NCI-H1417 treated with DMSO at 0.1 percent for 48 hours (cell line): ENCODE measurements at regions not wholly inside any gene's neighbourhood (a gene's known extent, or its start where the extent isn't known, plus 50 kb on each side); places are given as distances from the start of the nearest gene placed in this dataset.

ENCODE experiments used
- DNase-seq: peaks from one replicate; lab custom pipeline; 2025; lab: John Stamatoyannopoulos, UW

DNA sequence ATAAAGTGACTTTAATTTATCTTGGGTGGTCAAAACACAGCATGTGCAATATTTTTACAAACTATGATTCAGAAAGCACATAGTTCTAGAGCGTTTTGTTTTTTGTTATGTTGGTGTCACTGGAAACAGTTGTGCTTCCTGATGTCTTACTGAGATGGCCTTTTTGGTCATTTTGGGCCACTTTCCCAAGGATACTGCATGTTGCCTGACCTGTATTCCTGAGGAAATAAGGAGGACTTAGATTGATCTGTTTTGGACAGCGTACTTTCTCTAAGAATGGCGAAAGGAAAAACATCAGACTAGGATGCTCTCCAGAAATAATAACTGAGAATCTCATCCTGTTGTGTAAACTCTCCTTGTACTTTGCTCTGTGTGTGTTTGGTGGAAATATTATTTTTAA, 451.2 kb downstream of the USP25 start:
- no peak for DNase-seq

GRCh38 chr21:16185766-16186165, 456.0 kb downstream of the USP25 start:
- no peak for DNase-seq

- no peak for DNase-seq
Measured at GRCh38 chr21:16186742-16187141, 457.0 kb downstream of the USP25 start.

DNA sequence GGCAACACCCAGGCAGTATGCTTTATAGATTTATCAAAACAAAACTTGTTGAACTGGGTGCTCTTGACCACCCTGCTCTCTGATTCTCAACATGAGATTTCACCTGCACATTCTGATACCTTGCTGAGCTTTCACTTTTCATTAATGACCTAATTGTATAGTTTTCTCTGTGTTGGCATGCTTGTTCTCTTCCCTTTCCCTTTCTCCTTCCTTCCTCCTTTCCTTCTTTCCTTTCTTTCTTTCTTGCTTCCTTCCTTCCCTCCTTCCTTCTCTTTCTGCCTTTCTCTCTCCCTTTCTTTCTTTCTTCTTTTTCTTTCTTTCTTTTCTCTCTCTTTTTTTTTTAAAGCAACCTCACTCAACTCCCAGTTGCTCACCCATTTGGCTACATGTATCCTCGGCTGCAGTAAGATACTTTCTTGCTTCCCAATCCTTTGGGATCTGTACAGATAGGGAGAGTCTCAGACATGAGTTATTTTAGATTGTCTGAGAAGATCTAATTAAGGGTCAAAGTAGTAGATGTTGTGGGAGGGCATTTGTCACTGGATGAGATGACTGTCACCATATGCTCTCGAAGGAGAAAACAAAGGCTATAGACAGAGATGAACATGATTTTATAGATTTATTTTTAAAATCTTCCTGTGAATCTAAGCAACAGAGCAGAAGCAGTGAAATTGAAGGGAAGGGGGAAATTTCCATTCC, 458.0 kb downstream of the USP25 start:
- no peak for DNase-seq

GRCh38 chr21:16192902-16193301, 463.1 kb downstream of the USP25 start:
- DNase-seq = no peak

GRCh38 chr21:16193496-16194094, 463.8 kb downstream of the USP25 start:
- DNase-seq = no peak

DNA sequence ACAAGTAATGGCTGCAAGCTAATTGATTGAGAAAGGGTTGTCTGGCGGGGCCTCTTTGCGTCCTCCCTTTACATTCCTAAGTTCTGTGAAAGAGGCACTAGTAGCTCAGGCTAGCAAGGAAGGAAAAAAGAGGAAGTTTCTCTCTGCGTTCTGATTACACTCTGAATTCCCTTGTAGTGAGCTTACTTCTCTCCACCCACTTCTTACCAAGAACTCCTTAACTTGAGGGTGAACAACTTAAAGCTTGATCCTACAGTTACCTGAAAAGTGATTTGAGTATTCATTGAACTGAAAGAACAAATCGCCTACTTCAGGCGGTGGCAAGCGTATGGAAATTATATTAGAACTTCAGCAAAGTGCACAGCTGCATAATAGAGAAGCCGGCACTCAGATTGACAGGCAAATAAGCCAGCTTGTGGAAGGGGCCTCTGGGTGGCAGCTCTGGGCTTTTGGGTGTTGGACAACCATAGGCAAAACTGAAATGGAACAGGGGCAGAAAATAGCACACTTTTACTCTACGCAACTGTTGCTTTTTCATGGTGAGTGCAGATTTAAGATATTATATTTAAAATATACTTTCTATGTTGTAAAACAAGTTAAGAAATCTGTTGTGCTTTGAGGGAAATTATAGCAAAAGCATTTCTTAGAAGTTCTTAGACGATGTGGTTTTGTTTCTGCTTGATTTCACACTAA, 464.5 kb downstream of the USP25 start:
- no peak for DNase-seq

DNA sequence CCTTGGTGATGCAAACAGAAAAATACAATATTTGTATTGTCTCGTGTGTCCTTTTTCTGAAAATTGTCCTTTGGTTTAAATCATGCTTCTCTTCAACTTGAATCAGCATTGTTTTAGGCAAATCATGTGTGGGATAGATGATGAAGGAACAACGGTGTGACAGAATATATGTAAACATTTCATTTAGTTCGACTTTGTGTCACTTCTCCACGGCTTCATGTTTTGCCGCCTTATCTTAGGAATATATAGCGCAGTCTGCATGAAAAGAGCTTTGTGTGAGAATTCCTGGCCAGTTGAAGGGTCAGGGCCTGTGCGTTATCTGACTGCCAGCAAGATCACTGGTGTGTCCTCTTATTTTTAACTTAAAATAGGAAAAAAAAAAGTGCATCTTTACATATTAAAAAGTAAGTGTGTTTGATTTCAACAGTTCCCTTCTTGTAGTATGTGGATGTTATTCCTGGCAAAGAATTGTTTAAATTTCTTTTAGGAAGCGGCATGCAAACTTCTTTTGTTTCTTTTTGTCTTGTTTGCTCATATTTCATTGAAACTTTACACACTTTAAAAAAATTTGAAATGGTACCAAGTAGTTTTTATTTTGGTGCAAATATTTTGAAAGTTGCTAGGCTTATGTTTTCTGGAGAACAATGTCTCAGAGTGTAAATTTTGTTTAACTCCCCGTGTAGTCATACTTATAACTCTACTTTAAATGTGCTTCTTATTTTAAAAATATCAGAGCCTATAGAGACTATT, 465.2 kb downstream of the USP25 start:
- no peak for DNase-seq

GRCh38 chr21:16195538-16195910, 465.7 kb downstream of the USP25 start:
- DNase-seq = no peak

- DNase-seq = no peak
Measured at GRCh38 chr21:16196001-16196400, 466.2 kb downstream of the USP25 start.

DNA sequence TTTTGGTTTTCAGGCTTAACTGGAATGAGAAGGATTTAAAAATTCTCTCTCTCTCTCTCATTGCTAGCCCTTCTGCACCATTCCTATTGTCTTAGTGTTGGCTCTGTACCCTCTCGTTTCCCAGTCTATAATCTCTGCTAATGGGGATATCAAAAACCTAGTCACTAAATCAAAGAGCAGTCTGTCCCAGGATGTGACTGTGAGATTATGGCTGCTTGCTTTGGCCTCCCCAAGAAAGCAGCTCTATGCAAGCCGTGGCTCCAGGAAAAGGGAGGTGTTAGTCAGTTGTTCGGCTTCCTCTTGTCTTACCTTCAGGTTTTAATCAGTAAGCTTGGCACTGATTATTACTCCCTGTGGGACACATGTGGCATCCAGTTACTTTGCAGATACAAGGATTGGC, 468.8 kb downstream of the USP25 start:
- no peak for DNase-seq

- no peak for DNase-seq
Measured at GRCh38 chr21:16199539-16199938, 469.8 kb downstream of the USP25 start.

- no peak for DNase-seq
Measured at GRCh38 chr21:16201718-16202117, 471.9 kb downstream of the USP25 start.

DNA sequence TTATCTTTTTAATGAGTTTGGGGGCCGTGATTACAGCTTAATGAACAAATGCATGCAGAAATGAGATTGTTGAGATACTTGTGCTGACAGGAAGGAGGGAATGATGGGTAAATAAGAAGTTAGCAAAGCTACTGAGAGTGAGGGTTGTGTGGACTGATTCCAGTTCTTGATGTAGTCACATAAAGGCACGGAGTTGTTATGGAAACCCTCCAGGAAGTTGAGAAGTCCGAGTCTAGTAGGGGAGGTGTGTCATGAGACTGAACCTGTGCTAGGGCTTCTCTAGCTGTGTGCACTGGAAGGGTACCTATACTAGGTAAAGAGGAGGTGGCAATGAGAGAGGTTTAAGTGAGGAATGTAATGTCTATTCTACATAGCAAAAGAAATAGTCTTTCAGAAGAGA, 475.7 kb downstream of the USP25 start:
- no peak for DNase-seq

DNA sequence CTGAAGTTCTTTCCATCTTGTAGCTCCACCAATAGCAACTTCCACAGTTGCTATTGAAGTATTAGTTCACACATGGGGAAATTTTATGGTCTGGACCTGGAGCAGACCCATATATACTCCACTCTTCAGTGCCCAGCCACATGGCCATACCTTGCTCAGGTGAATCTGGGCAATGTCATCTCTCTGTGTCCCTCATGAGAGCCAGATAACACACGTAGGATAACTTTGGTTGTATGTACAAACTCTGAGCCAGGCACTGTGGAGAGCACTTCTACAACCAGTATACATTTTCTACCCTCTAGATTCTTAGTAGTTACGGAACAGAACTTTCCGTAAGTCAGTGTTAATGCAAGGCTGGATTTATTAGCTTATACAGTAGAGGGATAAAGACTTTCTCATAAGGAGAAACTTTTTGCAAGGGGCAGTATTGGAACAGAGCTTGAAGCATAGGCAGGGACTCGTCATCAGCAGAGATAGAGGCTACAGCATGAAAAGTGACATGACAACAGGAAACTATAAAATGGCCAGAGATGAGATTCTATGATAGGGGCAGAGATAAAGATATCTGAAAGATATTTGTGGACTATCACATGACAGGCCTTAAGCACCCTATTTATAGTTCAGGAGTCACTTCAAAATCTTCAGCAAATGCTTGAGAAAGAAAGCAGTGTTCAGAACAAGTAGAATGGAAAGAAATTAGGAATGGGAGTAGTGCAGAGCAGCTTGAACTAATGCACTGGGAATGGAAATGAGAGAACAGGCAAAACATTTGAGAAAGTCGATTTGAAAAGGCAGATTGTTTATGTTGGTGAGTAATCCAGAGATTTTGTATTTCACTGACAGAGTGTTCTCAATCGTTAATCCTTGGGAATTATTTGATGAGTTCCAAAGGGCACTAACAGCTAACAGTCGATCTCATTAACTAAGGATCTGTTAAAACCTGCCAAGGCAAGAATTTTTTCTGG, 481.8 kb downstream of the USP25 start:
- no peak for DNase-seq

DNA sequence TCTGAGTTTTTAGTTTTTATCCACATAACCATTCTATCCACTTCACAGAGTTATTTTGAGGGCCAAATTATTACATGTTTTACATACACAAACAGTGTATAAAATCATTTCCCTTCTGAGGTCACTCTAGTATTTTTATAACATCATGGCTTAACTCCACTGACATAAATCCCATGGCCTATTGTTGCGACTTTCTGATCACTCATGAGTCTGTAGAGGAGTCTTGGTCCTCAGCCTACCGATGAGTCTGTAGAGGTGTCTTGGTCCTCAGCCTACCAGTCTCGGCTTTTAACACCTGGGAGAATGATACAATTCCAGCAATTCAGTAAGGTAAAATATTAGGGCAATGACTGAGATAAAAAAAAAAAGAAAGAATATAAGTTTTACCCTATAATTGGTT, 483.7 kb downstream of the USP25 start:
- DNase-seq = no peak

DNA sequence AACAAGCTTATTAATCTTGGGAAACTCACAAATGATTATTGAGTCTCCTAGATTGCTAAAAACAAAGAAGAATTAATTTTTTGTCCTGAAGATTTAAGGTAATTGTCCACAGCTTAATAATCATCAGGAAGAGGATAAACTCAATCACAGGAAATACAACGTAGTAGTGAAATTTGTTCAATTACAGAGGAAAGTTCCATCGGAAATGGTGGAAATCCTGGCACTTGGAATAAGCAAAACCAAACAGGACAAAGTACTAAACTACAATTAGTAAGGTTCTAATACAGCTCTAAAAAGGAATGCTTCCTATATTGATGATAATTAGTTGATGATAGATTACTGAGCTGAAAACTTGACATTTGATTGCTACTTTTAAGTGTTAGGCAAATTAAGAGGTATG, 485.4 kb downstream of the USP25 start:
- no peak for DNase-seq

DNA sequence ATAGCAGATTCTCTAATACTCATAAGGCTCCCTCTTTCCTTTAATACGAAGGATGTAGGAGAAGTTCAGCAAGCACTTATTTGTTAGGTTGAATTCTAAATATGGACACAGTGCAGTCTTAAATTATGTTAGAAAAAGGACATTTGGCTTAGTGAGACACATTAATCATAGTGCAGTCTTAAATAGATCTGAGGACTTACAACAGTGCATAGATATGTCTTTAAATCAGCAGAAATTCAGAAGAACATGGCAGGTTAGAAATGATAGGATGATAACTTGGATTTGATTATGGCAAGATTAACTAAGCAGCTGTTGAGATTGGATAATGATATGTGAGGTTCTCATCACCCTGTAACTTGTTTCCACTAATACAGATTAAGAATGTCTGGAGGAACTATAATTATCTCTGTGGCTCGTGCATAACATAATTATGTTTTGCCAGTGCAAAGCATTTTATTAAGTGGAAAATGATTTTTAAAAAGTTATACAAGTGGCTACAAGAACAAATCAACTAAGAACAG, 485.9 kb downstream of the USP25 start:
- DNase-seq = no peak

- DNase-seq = no peak
Measured at GRCh38 chr21:16216288-16216962, 486.6 kb downstream of the USP25 start.

DNA sequence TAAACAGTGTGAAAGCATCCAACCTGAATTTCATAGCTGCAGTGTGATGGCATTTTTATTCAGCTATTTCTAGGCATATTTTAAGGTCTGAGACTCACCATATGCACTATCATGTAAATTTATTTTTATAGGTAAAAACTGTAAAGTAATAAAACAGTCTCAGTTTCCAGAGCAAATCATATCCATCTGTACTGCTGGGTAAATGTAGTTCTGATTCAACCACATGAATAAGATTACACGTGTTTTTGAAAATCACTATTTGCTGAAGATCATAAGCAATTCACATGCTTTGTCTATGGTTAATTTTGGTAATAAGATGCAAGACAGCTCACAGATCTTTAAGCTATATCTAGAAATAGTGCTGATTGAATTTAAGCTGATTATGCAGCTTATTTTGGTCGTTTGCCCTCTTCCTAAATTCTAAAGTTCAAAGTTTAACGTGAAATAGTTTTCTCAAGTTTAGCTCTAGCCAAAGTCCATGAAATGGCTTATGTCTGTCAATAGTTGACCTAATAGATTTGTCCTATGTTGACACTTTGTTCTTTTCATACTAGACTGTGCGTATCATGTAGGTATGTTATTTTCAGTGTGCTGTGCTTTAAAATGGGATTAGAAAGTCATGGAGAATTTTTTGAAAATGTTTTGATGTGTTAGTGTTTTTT, 489.0 kb downstream of the USP25 start:
- no peak for DNase-seq
